ENCODE measurements at regions not wholly inside any gene's neighbourhood (a gene's known extent, or its start where the extent isn't known, plus 50 kb on each side); places are given as distances from the start of the nearest gene placed in this dataset.

DNA sequence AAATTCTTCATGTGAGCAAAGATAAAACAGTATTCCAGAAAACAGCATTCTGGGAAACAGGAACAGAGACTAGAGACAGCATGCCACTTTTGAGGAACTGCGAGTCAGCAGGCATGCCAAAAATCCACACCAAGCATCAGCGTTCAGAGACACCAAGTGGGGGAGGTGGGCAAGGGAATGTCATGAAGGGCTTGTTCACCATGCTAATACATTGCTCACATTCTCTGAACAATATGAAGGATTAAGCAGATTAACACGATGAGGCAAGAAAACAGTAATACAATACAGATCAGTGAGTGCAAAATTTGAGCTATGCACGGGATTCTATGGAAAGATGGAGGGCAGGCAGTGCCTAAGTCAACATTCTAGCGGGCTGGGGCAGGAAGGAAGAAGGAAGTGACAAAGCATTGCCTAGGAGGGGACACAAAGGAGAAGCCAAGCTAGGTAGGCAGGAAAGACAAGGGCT, 278.3 kb downstream of the FBXW7 start:
- Histone ChIP-seq H3K27ac (peak overlapping the region in 10 of 12 donors; percentile 6 to 75 (median 54)), H3K27me3 (no peaks in the 10 kb centered on the region), H3K36me3 (no peaks in the 10 kb centered on the region), H3K4me1 (peaks cover 0 to 34% (median 16%) of the 10 kb centered on the region in 12 donors), H3K9me3 (peaks cover 0 to 31% (median 3%) of the 10 kb centered on the region in 12 donors), H3K4me3 (no peak overlapping the region)
- intact Hi-C loops (cut with DNase I), result loop anchor here in 2 of 10 donors (10.0 kb wide), 1 partner anchor 143 kb away; no protein-coding TSS in a partner anchor
- TF ChIP-seq POLR2A (IDR thresholded peaks at IDR 0.05), result no peak
- TF ChIP-seq, protein P1, sequence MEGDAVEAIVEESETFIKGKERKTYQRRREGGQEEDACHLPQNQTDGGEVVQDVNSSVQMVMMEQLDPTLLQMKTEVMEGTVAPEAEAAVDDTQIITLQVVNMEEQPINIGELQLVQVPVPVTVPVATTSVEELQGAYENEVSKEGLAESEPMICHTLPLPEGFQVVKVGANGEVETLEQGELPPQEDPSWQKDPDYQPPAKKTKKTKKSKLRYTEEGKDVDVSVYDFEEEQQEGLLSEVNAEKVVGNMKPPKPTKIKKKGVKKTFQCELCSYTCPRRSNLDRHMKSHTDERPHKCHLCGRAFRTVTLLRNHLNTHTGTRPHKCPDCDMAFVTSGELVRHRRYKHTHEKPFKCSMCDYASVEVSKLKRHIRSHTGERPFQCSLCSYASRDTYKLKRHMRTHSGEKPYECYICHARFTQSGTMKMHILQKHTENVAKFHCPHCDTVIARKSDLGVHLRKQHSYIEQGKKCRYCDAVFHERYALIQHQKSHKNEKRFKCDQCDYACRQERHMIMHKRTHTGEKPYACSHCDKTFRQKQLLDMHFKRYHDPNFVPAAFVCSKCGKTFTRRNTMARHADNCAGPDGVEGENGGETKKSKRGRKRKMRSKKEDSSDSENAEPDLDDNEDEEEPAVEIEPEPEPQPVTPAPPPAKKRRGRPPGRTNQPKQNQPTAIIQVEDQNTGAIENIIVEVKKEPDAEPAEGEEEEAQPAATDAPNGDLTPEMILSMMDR (IDR thresholded peaks at IDR 0.05), result no peak
- ATAC-seq (peak in 3 of 4 donors; percentile 47 to 52 (median 52)), DNase-seq (no peak)
- 46 to 58% (median 49%) methylated on average over 5 of the region's 5 CpGs for WGBS, 4 donors

DNA sequence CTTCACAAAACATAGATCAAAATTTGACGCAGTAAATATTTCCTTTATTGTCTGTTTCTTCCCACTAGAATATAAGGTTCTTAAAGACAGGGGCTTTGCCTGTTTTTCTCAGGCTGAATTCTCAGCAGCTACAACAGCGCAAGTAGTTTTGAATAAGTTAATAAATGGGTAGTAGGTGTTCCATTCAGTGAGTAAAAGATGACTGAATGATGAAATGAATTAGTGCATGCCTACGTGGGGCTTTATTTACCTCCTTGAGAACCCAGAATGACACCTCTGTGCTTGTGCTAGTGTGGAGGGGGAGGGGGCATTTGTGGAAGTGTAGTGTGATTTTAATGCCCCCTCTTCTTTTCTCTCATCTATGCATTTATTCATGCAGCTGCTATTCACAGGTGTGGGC, 278.9 kb downstream of the FBXW7 start:
- 89 to 94% (median 91%) methylated on average over 3 of the region's 3 CpGs for WGBS, 4 donors
- DNase-seq (no peak), ATAC-seq (no peak)
- no peaks in the 10 kb centered on the region for H3K36me3 ChIP-seq
- TF ChIP-seq POLR2A (IDR thresholded peaks at IDR 0.05), result no peak
- TF ChIP-seq, protein P1 (IDR thresholded peaks at IDR 0.05), result no peak
- peak overlapping the region in 4 of 12 donors; percentile 27 to 75 (median 52) for H3K27ac ChIP-seq
- peaks cover 0 to 34% (median 16%) of the 10 kb centered on the region in 12 donors for H3K4me1 ChIP-seq
- no peaks in the 10 kb centered on the region for H3K27me3 ChIP-seq
- no peak overlapping the region for H3K4me3 ChIP-seq
- intact Hi-C loops (cut with DNase I), result loop anchor here in 2 of 10 donors (10.0 kb wide), 1 partner anchor 142 kb away; no protein-coding TSS in a partner anchor
- peaks cover 0 to 34% (median 3%) of the 10 kb centered on the region in 12 donors for H3K9me3 ChIP-seq

DNA sequence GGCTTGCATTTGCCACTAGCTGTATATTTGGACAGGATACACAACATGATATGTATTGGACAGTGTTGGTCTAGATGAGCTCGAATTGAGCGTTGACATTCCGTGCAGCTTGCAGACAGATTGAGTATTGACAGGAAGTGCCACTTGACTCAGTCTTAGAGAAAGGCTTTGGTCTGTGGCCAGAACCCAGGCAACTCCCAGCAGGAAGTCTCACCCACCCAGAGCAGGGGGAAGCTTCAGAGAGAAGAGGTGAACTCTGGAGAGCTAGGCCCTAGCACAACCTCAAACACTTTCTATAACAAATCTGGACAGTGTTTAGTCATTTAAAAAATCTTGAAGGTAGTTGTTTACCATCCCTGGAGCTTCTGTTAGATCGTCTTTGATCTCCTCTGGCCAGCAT, 280.5 kb downstream of the FBXW7 start:
- peak overlapping the region in 2 of 12 donors; percentile 7 to 41 for H3K27ac ChIP-seq
- 29 to 47% (median 42%) methylated on average over 4 of the region's 4 CpGs for WGBS, 4 donors
- intact Hi-C loops (cut with DNase I), result loop anchor here in 2 of 10 donors (10.0 kb wide), 1 partner anchor 141 kb away; no protein-coding TSS in a partner anchor

DNA sequence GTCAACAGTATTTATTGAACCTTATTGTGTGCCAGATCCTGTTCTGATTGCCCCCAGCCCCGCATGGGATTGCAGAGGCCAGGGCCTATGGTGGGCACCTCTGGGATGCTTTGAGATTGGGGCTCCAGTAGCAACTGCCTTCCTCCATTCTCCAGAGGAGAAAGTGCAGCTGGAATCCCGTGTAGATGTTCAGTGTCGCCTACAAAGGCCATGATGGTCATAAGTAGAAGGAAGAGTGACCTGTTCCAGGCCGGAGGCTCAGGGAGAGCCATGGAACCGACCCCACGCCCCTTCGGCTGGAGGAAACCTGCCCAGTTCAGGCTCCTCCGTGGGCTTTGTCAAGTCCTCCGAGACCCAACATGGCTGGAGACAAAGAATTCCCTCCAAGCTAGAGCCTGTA, 287.5 kb downstream of the FBXW7 start:
- Histone ChIP-seq H3K36me3 (no peaks in the 10 kb centered on the region), H3K9me3 (peaks cover 0 to 12% (median 0%) of the 10 kb centered on the region in 12 donors), H3K27ac (no peak overlapping the region), H3K4me3 (no peak overlapping the region), H3K27me3 (no peaks in the 10 kb centered on the region), H3K4me1 (peaks cover 0 to 14% (median 10%) of the 10 kb centered on the region in 12 donors)
- 90 to 95% (median 93%) methylated on average over 8 to 9 of the region's 9 CpGs for WGBS, 4 donors
- intact Hi-C loops (cut with DNase I), result loop anchor here in 1 of 10 donors (5.0 kb wide), 2 partner anchors 46 to 131 kb away; no protein-coding TSS in a partner anchor
- TF ChIP-seq, protein P1 (IDR thresholded peaks at IDR 0.05), result no peak
- TF ChIP-seq POLR2A (IDR thresholded peaks at IDR 0.05), result no peak
- DNase-seq (no peak), ATAC-seq (no peak)

More for the DNA sequence above, 280.5 kb downstream of the FBXW7 start:
- ATAC-seq, result peak in 3 of 4 donors; percentile 51 to 63 (median 60)
- DNase-seq, result peak in 1 of 5 donors; percentile 46
- Histone ChIP-seq H3K4me3 (no peak overlapping the region), H3K27me3 (no peaks in the 10 kb centered on the region), H3K36me3 (no peaks in the 10 kb centered on the region), H3K4me1 (peaks cover 0 to 34% (median 16%) of the 10 kb centered on the region in 12 donors), H3K9me3 (peaks cover 0 to 23% (median under 1%) of the 10 kb centered on the region in 12 donors)
- TF ChIP-seq, protein P1 (IDR thresholded peaks at IDR 0.05), result no peak
